ENCODE measurements at regions not wholly inside any gene's neighbourhood (a gene's known extent, or its start where the extent isn't known, plus 50 kb on each side); places are given as distances from the start of the nearest gene placed in this dataset.

DNA sequence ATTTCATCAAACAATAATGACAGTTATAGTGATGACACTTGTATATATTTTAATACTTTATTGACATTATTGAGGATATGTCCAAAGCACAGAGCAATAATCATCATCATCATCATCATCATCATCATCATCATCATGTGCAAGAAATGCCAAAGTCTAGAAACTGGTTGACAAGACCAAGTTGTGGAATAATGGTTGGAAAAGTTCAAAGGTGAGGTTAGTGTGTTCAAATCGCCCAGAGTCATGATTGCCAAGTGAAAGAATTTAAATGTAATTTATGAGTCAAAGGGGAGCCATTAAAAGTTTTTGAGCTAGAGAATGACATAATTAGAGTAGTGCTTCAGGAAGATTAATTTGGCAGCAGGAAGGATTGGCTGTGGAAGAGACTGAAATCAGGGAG is 852.4 kb downstream of the SORCS1 start:
- Histone ChIP-seq H3K4me1 (replicated peaks in 1 of 4; ENCODE audit: control insufficient read depth in 3 of 4, insufficient read depth in 4 of 4, low read length in 3 of 4) (peaks cover 0 to 4% (median 2%) of the 10 kb centered on the region in 4 experiments; a peak in 2 of 7 replicates), H2AFZ (ENCODE audit: low read length) (no peak overlapping the region), H3K79me2 (ENCODE audit: control insufficient read depth in 1 of 2, insufficient read depth in 2 of 2, low read length in 2 of 2) (no peaks in the 10 kb centered on the region), H4K5ac (ENCODE audit: insufficient read length, low read depth, low read length) (no peak overlapping the region), H3K23me2 (ENCODE audit: low read depth, low read length) (no peaks in the 10 kb centered on the region), H2BK15ac (ENCODE audit: low read length) (no peak overlapping the region), H2BK20ac (ENCODE audit: low read length) (no peak overlapping the region), H3K27me3 (replicated peaks in 1 of 4; ENCODE audit: control insufficient read depth in 3 of 4, extremely low read depth in 1 of 4, insufficient read depth in 3 of 4, low read length in 3 of 4) (no peaks in the 10 kb centered on the region), H3K4ac (replicated peaks; ENCODE audit: insufficient read length, low read depth, low read length) (no peak overlapping the region), H3K27ac (ENCODE audit: low read depth, low read length) (no peak overlapping the region), H3K23ac (ENCODE audit: insufficient read length) (no peak overlapping the region), H3K14ac (ENCODE audit: insufficient read length) (no peak overlapping the region), H3K18ac (ENCODE audit: extremely low read depth, low read length) (no peak overlapping the region), H2BK120ac (replicated peaks; ENCODE audit: low read depth, low read length) (no peak overlapping the region), H3K56ac (replicated peaks; ENCODE audit: insufficient read length, low read depth, low read length) (no peak overlapping the region), H3K4me2 (ENCODE audit: insufficient read depth in 1 of 2, low read depth in 2 of 2, low read length in 2 of 2) (no peak overlapping the region), H3K9ac (replicated peaks in 1 of 4; ENCODE audit: extremely low read depth in 1 of 4, low read depth in 3 of 4, low read length in 3 of 4) (no peak overlapping the region), H2BK5ac (ENCODE audit: low read depth, low read length) (no peak overlapping the region), H3K4me3 (ENCODE audit: extremely low read depth in 1 of 4, insufficient read depth in 2 of 4, low read depth in 3 of 4, low read length in 4 of 4) (no peak overlapping the region), H4K91ac (replicated peaks; ENCODE audit: insufficient read length, low read length) (no peak overlapping the region), H3K36me3 (ENCODE audit: control insufficient read depth in 2 of 4, insufficient read depth in 4 of 4, low read length in 3 of 4) (no peaks in the 10 kb centered on the region), H2BK12ac (ENCODE audit: low read depth, low read length) (no peak overlapping the region), H2AK5ac (ENCODE audit: low read depth, low read length) (no peak overlapping the region), H3K9me3 (ENCODE audit: insufficient read depth in 2 of 2, low read depth in 1 of 2, low read length in 1 of 2) (no peaks in the 10 kb centered on the region), H4K8ac (ENCODE audit: extremely low read depth, insufficient read depth, low read length) (no peak overlapping the region), H4K20me1 (replicated peaks in 1 of 2; ENCODE audit: control insufficient read depth in 1 of 2, insufficient read depth in 2 of 2, low read length in 2 of 2) (no peaks in the 10 kb centered on the region), H3K79me1 (ENCODE audit: low read depth, low read length) (no peaks in the 10 kb centered on the region)
- no peak for FAIRE-seq
- POLR2A ChIA-PET (ENCODE audit: partially characterized antibody) = no interaction called here
- CTCF ChIA-PET (ENCODE audit: partially characterized antibody) = interaction anchor here (0.6 kb wide), 1 partner anchor 307 kb away, joined by 3 read pairs; no protein-coding TSS in a partner anchor
- no peak for DNase-seq (ENCODE audit: low read depth in 1 of 2, low spot score in 2 of 2)
- 75% methylated on average over 1 of the region's 1 CpG; no CpG with 5 or more reads in 1 of the 2 experiments for WGBS, 2 experiments (ENCODE audit: extremely low coverage in 1 of 2, insufficient coverage in 1 of 2, insufficient read length in 1 of 2, insufficient replicate concordance in 2 of 2, low coverage in 1 of 2, low lambda C conversion rate in 2 of 2, missing lambda C conversion rate in 1 of 2)
- TF ChIP-seq, protein P1, sequence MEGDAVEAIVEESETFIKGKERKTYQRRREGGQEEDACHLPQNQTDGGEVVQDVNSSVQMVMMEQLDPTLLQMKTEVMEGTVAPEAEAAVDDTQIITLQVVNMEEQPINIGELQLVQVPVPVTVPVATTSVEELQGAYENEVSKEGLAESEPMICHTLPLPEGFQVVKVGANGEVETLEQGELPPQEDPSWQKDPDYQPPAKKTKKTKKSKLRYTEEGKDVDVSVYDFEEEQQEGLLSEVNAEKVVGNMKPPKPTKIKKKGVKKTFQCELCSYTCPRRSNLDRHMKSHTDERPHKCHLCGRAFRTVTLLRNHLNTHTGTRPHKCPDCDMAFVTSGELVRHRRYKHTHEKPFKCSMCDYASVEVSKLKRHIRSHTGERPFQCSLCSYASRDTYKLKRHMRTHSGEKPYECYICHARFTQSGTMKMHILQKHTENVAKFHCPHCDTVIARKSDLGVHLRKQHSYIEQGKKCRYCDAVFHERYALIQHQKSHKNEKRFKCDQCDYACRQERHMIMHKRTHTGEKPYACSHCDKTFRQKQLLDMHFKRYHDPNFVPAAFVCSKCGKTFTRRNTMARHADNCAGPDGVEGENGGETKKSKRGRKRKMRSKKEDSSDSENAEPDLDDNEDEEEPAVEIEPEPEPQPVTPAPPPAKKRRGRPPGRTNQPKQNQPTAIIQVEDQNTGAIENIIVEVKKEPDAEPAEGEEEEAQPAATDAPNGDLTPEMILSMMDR (IDR thresholded peaks at IDR 0.05; ENCODE audit: control extremely low read depth in 1 of 3, insufficient read depth in 1 of 3, low read depth in 1 of 3, low read length in 3 of 3) = no peak
- TF ChIP-seq CREB1 (IDR thresholded peaks at IDR 0.05) = no peak
- TF ChIP-seq FOSL1 (IDR thresholded peaks at IDR 0.05; ENCODE audit: insufficient read depth, low read depth, low read length) = no peak
- TF ChIP-seq, protein P2, sequence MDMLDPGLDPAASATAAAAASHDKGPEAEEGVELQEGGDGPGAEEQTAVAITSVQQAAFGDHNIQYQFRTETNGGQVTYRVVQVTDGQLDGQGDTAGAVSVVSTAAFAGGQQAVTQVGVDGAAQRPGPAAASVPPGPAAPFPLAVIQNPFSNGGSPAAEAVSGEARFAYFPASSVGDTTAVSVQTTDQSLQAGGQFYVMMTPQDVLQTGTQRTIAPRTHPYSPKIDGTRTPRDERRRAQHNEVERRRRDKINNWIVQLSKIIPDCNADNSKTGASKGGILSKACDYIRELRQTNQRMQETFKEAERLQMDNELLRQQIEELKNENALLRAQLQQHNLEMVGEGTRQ (IDR thresholded peaks at IDR 0.05; ENCODE audit: low read length) = no peak
- TF ChIP-seq, protein P3, sequence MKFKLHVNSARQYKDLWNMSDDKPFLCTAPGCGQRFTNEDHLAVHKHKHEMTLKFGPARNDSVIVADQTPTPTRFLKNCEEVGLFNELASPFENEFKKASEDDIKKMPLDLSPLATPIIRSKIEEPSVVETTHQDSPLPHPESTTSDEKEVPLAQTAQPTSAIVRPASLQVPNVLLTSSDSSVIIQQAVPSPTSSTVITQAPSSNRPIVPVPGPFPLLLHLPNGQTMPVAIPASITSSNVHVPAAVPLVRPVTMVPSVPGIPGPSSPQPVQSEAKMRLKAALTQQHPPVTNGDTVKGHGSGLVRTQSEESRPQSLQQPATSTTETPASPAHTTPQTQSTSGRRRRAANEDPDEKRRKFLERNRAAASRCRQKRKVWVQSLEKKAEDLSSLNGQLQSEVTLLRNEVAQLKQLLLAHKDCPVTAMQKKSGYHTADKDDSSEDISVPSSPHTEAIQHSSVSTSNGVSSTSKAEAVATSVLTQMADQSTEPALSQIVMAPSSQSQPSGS (IDR thresholded peaks at IDR 0.05; ENCODE audit: low read length) = no peak
- no peak for TF ChIP-seq RNF2 (IDR thresholded peaks at IDR 0.05; ENCODE audit: borderline replicate concordance, low read depth, low read length, missing control alignments, poor library complexity, severe bottlenecking)
- no peak for TF ChIP-seq NANOG (IDR thresholded peaks at IDR 0.05; ENCODE audit: insufficient read depth, low read depth, low read length, poor library complexity, severe bottlenecking)
- TF ChIP-seq POLR2A (IDR thresholded peaks at IDR 0.05; ENCODE audit: control extremely low read depth in 1 of 2, low read depth in 2 of 2, low read length in 2 of 2) = no peak
- TF ChIP-seq SP1 (IDR thresholded peaks at IDR 0.05; ENCODE audit: low read depth, low read length) = no peak
